EL (cell line): ENCODE measurements at regions not wholly inside any gene's neighbourhood (a gene's known extent, or its start where the extent isn't known, plus 50 kb on each side); places are given as distances from the start of the nearest gene placed in this dataset.
"Not testable (repeated sequence)": the region's sequence is repeated elsewhere in the genome, so short reads cannot be mapped to it uniquely, and the experiment has no call there.

ENCODE experiments used
- DNase-seq: peaks from one replicate; pipeline ENCODE4 v3.0.0-alpha.2; 2016

- no peak for DNase-seq
Measured at GRCh38 chr6:22157233-22157632, 139.6 kb downstream of the PRL start.

- no peak for DNase-seq
Measured at GRCh38 chr6:22164236-22164635, 132.6 kb downstream of the PRL start.

- DNase-seq, result not testable (repeated sequence)
Measured at GRCh38 chr6:22171006-22171405, 125.8 kb downstream of the PRL start.

- not testable (repeated sequence) for DNase-seq
Measured at GRCh38 chr6:22171885-22172284, 125.0 kb downstream of the PRL start.

- DNase-seq, result no peak
Measured at GRCh38 chr6:22173311-22173710, 123.5 kb downstream of the PRL start.

GRCh38 chr6:22180250-22180649, 116.6 kb downstream of the PRL start:
- DNase-seq, result not testable (repeated sequence)

- DNase-seq, result no peak
Measured at GRCh38 chr6:22184371-22184770, 112.5 kb downstream of the PRL start.

- DNase-seq, result no peak
Measured at GRCh38 chr6:22189946-22190345, 106.9 kb downstream of the PRL start.

- DNase-seq, result no peak
Measured at GRCh38 chr6:22194188-22194921, 102.5 kb downstream of the PRL start.

- no peak for DNase-seq
Measured at GRCh38 chr6:22199771-22200170, 97.1 kb downstream of the PRL start.

- no peak for DNase-seq
Measured at GRCh38 chr6:22204153-22204552, 92.7 kb downstream of the PRL start.

GRCh38 chr6:22205266-22205665, 91.6 kb downstream of the PRL start:
- DNase-seq, result no peak

- DNase-seq, result no peak
Measured at GRCh38 chr6:22206106-22206505, 90.7 kb downstream of the PRL start.

- DNase-seq, result no peak
Measured at GRCh38 chr6:22208026-22208425, 88.8 kb downstream of the PRL start.

- no peak for DNase-seq
Measured at GRCh38 chr6:22214314-22214713, 82.5 kb downstream of the PRL start.

GRCh38 chr6:22215474-22215873, 81.4 kb downstream of the PRL start:
- DNase-seq, result not testable (repeated sequence)

GRCh38 chr6:22218410-22218809, 78.4 kb downstream of the PRL start:
- no peak for DNase-seq

GRCh38 chr6:22219925-22220324, 76.9 kb downstream of the PRL start:
- no peak for DNase-seq

- DNase-seq, result no peak
Measured at GRCh38 chr6:22221211-22221610, 75.6 kb downstream of the PRL start.

GRCh38 chr6:22221630-22222029, 75.2 kb downstream of the PRL start:
- DNase-seq, result no peak

- DNase-seq, result no peak
Measured at GRCh38 chr6:22222469-22222868, 74.4 kb downstream of the PRL start.

- no peak for DNase-seq
Measured at GRCh38 chr6:22227824-22228610, 68.8 kb downstream of the PRL start.

- DNase-seq, result no peak
Measured at GRCh38 chr6:22231050-22231449, 65.8 kb downstream of the PRL start.

- DNase-seq, result peak; percentile 80
Measured at GRCh38 chr6:22231616-22232015, 65.2 kb downstream of the PRL start.
